Endodermal cell (in vitro differentiated cells): ENCODE measurements at regions not wholly inside any gene's neighbourhood (a gene's known extent, or its start where the extent isn't known, plus 50 kb on each side); places are given as distances from the start of the nearest gene placed in this dataset.

ENCODE experiments used
- DNase-seq: peaks from one replicate; pipeline ENCODE4 v3.0.0-alpha.2; 2017
- H3K27ac ChIP-seq: 2 replicates; pipeline ENCODE4 v1.5.1; 2013; ENCODE audit warnings: mild to moderate bottlenecking, low read depth, low read length, moderate library complexity
- H3K27me3 ChIP-seq: 2 replicates; pipeline ENCODE4 v1.6.1; 2013; ENCODE audit warnings: mild to moderate bottlenecking, low read length, moderate library complexity; ENCODE audit not compliant: insufficient read depth, control insufficient read depth, poor library complexity, severe bottlenecking
- H3K36me3 ChIP-seq: 2 replicates; pipeline ENCODE4 v1.7.0; 2013; ENCODE audit warnings: mild to moderate bottlenecking, low read length, moderate library complexity; ENCODE audit not compliant: control insufficient read depth, insufficient read depth
- H3K4me1 ChIP-seq: one replicate; pipeline ENCODE4 v1.7.0; 2013; ENCODE audit warnings: low read length; ENCODE audit not compliant: control insufficient read depth, insufficient read depth
- H3K4me3 ChIP-seq: 2 replicates; pipeline ENCODE4 v1.5.1; 2013; ENCODE audit warnings: mild to moderate bottlenecking, low read length, moderate library complexity
- H3K9ac ChIP-seq: 2 replicates; pipeline ENCODE4 v1.6.1; 2013; ENCODE audit warnings: mild to moderate bottlenecking, low read length, moderate library complexity; ENCODE audit not compliant: poor library complexity, severe bottlenecking; ENCODE audit errors: extremely low read depth
- H3K9me3 ChIP-seq: 2 replicates; pipeline ENCODE4 v1.6.1; 2013; ENCODE audit warnings: mild to moderate bottlenecking, low read length, moderate library complexity; ENCODE audit not compliant: control insufficient read depth
- H3K27ac Mint-ChIP-seq: 2 replicates; pipeline ENCODE4 v1.8.0; 2020; ENCODE audit warnings: mixed read lengths
- H3K27me3 Mint-ChIP-seq: 2 replicates; pipeline ENCODE4 v1.8.0; 2021; ENCODE audit warnings: mild to moderate bottlenecking, mixed read lengths; ENCODE audit not compliant: insufficient read depth
- H3K36me3 Mint-ChIP-seq: 2 replicates; pipeline ENCODE4 v1.8.0; 2020; ENCODE audit warnings: low read depth, mixed read lengths
- H3K4me1 Mint-ChIP-seq: 2 replicates; pipeline ENCODE4 v1.8.0; 2020; ENCODE audit warnings: mixed read lengths
- H3K4me3 Mint-ChIP-seq: 2 replicates; pipeline ENCODE4 v1.8.0; 2020; ENCODE audit warnings: mild to moderate bottlenecking, moderate library complexity, mixed read lengths
- H3K9me3 Mint-ChIP-seq: 2 replicates; pipeline ENCODE4 v1.8.0; 2020; ENCODE audit warnings: mild to moderate bottlenecking, mixed read lengths
- CTCF ChIP-seq: fragments of 200-600 bp; sonication (generic); conservative IDR thresholded peaks from 2 replicates; pipeline ENCODE4 v1.5.0; 2021; ENCODE audit warnings: antibody characterized with exemption, mild to moderate bottlenecking
- WGBS, 2 experiments: methylation state at CpG; one replicate each; pipeline versions ENCODE4 v1.1.5 to v1.1.7; 2013; ENCODE audit warnings: missing lambda C conversion rate in 2 of 2, mixed read lengths in 1 of 2; ENCODE audit not compliant: insufficient coverage in 1 of 2, insufficient read length in 1 of 2; 5-methylcytosine and 5-hydroxymethylcytosine counted together

DNA sequence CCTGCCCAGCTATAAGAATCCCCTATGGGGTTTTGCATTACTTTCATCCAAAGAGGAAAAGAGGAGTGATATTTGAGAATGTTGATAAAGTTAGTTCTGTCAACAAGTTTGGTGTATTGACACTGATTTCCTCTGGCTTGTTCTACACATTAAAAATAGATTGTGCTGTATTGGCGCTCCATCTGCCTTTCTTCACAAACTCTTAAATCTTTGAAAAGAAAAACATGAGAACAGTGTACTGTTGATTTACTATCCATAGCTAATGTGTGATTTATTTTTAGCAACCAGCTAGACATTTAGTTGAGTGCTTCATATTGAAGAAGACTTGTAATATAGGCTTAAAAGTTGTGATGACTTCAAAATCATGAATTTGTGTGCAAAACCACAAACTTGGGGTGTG, 261.2 kb upstream of the ANKRD50 start:
- Mint-ChIP-seq H3K36me3 (no peaks in the 10 kb centered on the region), H3K27me3 (no peaks in the 10 kb centered on the region), H3K4me3 (no peak overlapping the region), H3K9me3 (no peaks in the 10 kb centered on the region), H3K27ac (no peak overlapping the region), H3K4me1 (peaks cover 4% of the 10 kb centered on the region)
- Histone ChIP-seq H3K9ac (no peak overlapping the region), H3K4me3 (no peak overlapping the region), H3K4me1 (no peaks in the 10 kb centered on the region), H3K27me3 (no peaks in the 10 kb centered on the region), H3K27ac (no peak overlapping the region), H3K9me3 (no peaks in the 10 kb centered on the region), H3K36me3 (no peaks in the 10 kb centered on the region)
- TF ChIP-seq CTCF = no peak
- 92 to 100% methylated on average over 1 of the region's 1 CpG for WGBS, 2 experiments
- no peak for DNase-seq

DNA sequence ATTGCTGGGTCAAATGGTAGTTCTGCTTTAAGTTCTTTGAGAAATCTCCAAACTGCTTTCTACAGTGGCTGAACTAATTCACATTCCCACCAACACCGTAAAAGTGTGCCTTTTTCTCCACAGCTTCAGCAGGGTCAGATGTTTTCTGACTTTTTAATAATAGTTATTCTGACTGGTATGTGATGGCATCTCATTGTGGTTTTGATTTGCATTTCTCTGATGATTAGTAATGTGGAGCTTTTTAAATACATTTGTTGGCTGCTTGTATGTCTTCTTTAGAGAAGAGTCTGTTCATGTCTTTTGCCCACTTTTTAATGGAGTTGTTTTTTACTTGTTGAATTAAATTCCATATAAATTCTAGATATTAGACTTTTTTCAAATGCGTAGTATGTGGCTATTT, 257.5 kb upstream of the ANKRD50 start:
- Histone ChIP-seq H3K9me3 (no peaks in the 10 kb centered on the region), H3K9ac (no peak overlapping the region), H3K27me3 (no peaks in the 10 kb centered on the region), H3K27ac (no peak overlapping the region), H3K4me3 (no peak overlapping the region), H3K36me3 (no peaks in the 10 kb centered on the region), H3K4me1 (no peaks in the 10 kb centered on the region)
- H3K9me3 Mint-ChIP-seq = no peaks in the 10 kb centered on the region
- no peaks in the 10 kb centered on the region for H3K4me1 Mint-ChIP-seq
- no peak overlapping the region for H3K27ac Mint-ChIP-seq
- no peak for TF ChIP-seq CTCF
- no peaks in the 10 kb centered on the region for H3K36me3 Mint-ChIP-seq
- no peaks in the 10 kb centered on the region for H3K27me3 Mint-ChIP-seq
- H3K4me3 Mint-ChIP-seq = no peak overlapping the region
- WGBS, 2 experiments = 95% methylated on average over 1 of the region's 2 CpGs; no CpG with 5 or more reads in 1 of the 2 experiments
- no peak for DNase-seq

- Mint-ChIP-seq H3K9me3 (peaks cover 23% of the 10 kb centered on the region), H3K36me3 (peaks cover 8% of the 10 kb centered on the region), H3K4me3 (no peak overlapping the region), H3K27me3 (no peaks in the 10 kb centered on the region), H3K27ac (no peak overlapping the region), H3K4me1 (peaks cover 2% of the 10 kb centered on the region)
- Histone ChIP-seq H3K27ac (no peak overlapping the region), H3K36me3 (no peaks in the 10 kb centered on the region), H3K27me3 (no peaks in the 10 kb centered on the region), H3K9ac (no peak overlapping the region), H3K9me3 (peaks cover 25% of the 10 kb centered on the region), H3K4me3 (no peak overlapping the region), H3K4me1 (no peaks in the 10 kb centered on the region)
- no peak for DNase-seq
- WGBS, 2 experiments = 89 to 100% methylated on average over 1 of the region's 1 CpG
- no peak for TF ChIP-seq CTCF
Observed at GRCh38 chr4:124965497-124965891, 253.0 kb upstream of the ANKRD50 start.
